MM.1S (cell line): ENCODE measurements at regions not wholly inside any gene's neighbourhood (a gene's known extent, or its start where the extent isn't known, plus 50 kb on each side); places are given as distances from the start of the nearest gene placed in this dataset.

ENCODE experiments used
- EZH2 ChIP-seq: fragments of 300-600 bp; sonication (generic); optimal IDR thresholded peaks from 2 replicates; pipeline ENCODE3; 2017; ENCODE audit warnings: low read depth, mild to moderate bottlenecking, antibody characterized with exemption, low read length, mixed read lengths
- EZH2phosphoT487 ChIP-seq: fragments of 300-600 bp; sonication (generic); IDR thresholded peaks from 2 replicates; pipeline ENCODE4 v1.6.1; 2018; ENCODE audit warnings: antibody characterized with exemption, low read length
- TF ChIP-seq, protein P1 (sequence below): fragments of 300-600 bp; sonication (generic); IDR thresholded peaks from 2 replicates; pipeline ENCODE4 v1.5.1; 2016; ENCODE audit warnings: antibody characterized with exemption, low read length, mixed read lengths

DNA sequence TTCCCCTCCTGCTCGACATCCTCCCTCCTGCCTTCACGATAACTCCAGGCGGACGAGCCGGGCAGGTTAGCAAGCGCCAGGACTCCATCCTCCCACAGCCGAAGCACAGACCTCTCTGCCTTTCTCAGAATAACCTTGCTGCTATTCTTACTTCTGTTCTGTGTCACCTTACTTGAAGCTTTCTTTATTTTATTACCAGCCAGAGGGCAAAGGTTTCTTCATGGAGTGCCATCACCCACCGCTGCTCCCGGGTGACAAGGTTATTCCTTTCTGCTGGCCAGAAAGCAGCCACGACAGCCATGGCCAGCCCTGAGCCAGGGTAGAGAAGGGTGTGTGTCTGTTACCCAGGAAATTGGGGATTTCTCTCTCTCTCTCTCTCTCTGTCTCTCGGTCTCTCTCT, 227.1 kb downstream of the ANAPC1 start:
- TF ChIP-seq, protein P1, sequence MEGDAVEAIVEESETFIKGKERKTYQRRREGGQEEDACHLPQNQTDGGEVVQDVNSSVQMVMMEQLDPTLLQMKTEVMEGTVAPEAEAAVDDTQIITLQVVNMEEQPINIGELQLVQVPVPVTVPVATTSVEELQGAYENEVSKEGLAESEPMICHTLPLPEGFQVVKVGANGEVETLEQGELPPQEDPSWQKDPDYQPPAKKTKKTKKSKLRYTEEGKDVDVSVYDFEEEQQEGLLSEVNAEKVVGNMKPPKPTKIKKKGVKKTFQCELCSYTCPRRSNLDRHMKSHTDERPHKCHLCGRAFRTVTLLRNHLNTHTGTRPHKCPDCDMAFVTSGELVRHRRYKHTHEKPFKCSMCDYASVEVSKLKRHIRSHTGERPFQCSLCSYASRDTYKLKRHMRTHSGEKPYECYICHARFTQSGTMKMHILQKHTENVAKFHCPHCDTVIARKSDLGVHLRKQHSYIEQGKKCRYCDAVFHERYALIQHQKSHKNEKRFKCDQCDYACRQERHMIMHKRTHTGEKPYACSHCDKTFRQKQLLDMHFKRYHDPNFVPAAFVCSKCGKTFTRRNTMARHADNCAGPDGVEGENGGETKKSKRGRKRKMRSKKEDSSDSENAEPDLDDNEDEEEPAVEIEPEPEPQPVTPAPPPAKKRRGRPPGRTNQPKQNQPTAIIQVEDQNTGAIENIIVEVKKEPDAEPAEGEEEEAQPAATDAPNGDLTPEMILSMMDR = no peak
- TF ChIP-seq EZH2phosphoT487 = no peak
- no peak for TF ChIP-seq EZH2
